GM12878 (cell line): ENCODE measurements at regions not wholly inside any gene's neighbourhood (a gene's known extent, or its start where the extent isn't known, plus 50 kb on each side); places are given as distances from the start of the nearest gene placed in this dataset.

ENCODE experiments used
- ATAC-seq: fragments of 200-7000 bp; cut with Tn5 transposase; 3 replicates; pipeline ENCODE4 v1.9.1; 2020; ENCODE audit warnings: mild to moderate bottlenecking, moderate library complexity
- BruUV-seq: library from RNA; stranded (reverse); fragments of 400-500 nt; replicated peaks from 2 replicates; lab custom pipeline; 2021; lab: Mats Ljungman, UMichigan
- CTCF ChIA-PET: fragments of 300-600 bp; sonication (Branson Sonifier 250); formaldehyde crosslinking; extraction: SDS; loops from one replicate; lab custom pipeline; 2021; ENCODE audit warnings: inconsistent platforms; lab: Yijun Ruan, JAX
- POLR2A ChIA-PET: fragments of 350-600 bp; formaldehyde crosslinking; extraction: SDS; loops from one replicate; lab custom pipeline; 2021; ENCODE audit warnings: inconsistent platforms; lab: Charles Lee
- RAD21 ChIA-PET: fragments of 300-600 bp; sonication (Branson Sonifier 250); formaldehyde crosslinking; loops from one replicate; lab custom pipeline; 2023; ENCODE audit warnings: antibody characterized with exemption; ENCODE audit not compliant: unreplicated experiment; lab: Charles Lee
- SMC1A ChIA-PET: fragments of 300-600 bp; sonication (Branson Sonifier 250); formaldehyde crosslinking; loops from one replicate; lab custom pipeline; 2023; ENCODE audit not compliant: unreplicated experiment, uncharacterized antibody; lab: Charles Lee
- DNase-seq: peaks from one replicate; pipeline ENCODE4 v3.0.0-alpha.2; 2011; ENCODE audit warnings: low read depth, low spot score
- FAIRE-seq: peaks from 3 replicates; lab custom pipeline; 2011; peaks lifted over from hg19 to GRCh38; lab: Jason Lieb, UNC
- H2AFZ ChIP-seq: 2 replicates; pipeline ENCODE4 v1.6.0; 2011; ENCODE audit warnings: low read depth, low read length, control low read depth; ENCODE audit not compliant: control insufficient read depth
- H3K27ac ChIP-seq: 2 replicates; pipeline ENCODE4 v1.5.1; 2011; ENCODE audit warnings: control low read depth; ENCODE audit not compliant: control insufficient read depth, insufficient read depth
- H3K27me3 ChIP-seq, 2 experiments: replicated peaks in 1 of 2; 2 replicates each; pipeline versions ENCODE4 v1.6.0 to v1.6.1; 2011; ENCODE audit warnings: low read length in 1 of 2; ENCODE audit not compliant: control insufficient read depth in 2 of 2, insufficient read depth in 2 of 2
- H3K36me3 ChIP-seq, 2 experiments: 2 replicates each; pipeline ENCODE4 v1.5.1; 2011; ENCODE audit warnings: low read length in 1 of 2; ENCODE audit not compliant: control insufficient read depth in 2 of 2, insufficient read depth in 2 of 2
- H3K4me1 ChIP-seq: 2 replicates; pipeline ENCODE4 v1.6.1; 2011; ENCODE audit warnings: mild to moderate bottlenecking, low read length, moderate library complexity, mixed read lengths; ENCODE audit not compliant: control insufficient read depth, insufficient read depth
- H3K4me2 ChIP-seq: 2 replicates; pipeline ENCODE4 v1.6.0; 2011; ENCODE audit warnings: control low read depth; ENCODE audit not compliant: control insufficient read depth, insufficient read depth
- H3K4me3 ChIP-seq: fragments of 200-600 bp; sonication (generic); 2 replicates; pipeline ENCODE4 v1.5.1; 2016
- H3K79me2 ChIP-seq: 2 replicates; pipeline ENCODE4 v1.6.0; 2011; ENCODE audit warnings: low read length; ENCODE audit not compliant: control insufficient read depth, insufficient read depth
- H3K9ac ChIP-seq: 2 replicates; pipeline ENCODE4 v1.8.0; 2011; ENCODE audit warnings: low read length, control low read depth, mixed read lengths; ENCODE audit not compliant: control insufficient read depth, insufficient read depth
- H3K9me3 ChIP-seq: replicated peaks from 3 replicates; pipeline ENCODE4 v1.5.1; 2011; ENCODE audit warnings: mild to moderate bottlenecking, low read length; ENCODE audit not compliant: control insufficient read depth, insufficient read depth
- H4K20me1 ChIP-seq: 2 replicates; pipeline ENCODE4 v1.6.0; 2011; ENCODE audit not compliant: control insufficient read depth, insufficient read depth
- HCFC1 ChIP-seq: fragments of 150-350 bp; IDR thresholded peaks from 2 replicates; pipeline ENCODE4 v1.6.1; 2014; ENCODE audit warnings: low read length
- HDGF ChIP-seq: fragments of 450-650 bp; IDR thresholded peaks from 2 replicates; pipeline ENCODE4 v1.6.1; 2016; ENCODE audit warnings: antibody characterized with exemption
- MTA2 ChIP-seq: fragments of 450-650 bp; IDR thresholded peaks from 2 replicates; pipeline ENCODE4 v1.6.1; 2016; ENCODE audit warnings: low read depth, mild to moderate bottlenecking, moderate library complexity
- SIN3A ChIP-seq: IDR thresholded peaks from 2 replicates; pipeline ENCODE4 v1.6.1; 2012; ENCODE audit warnings: low read depth, low read length, improper control_type of control experiment
- TCF7 ChIP-seq: IDR thresholded peaks from 2 replicates; pipeline ENCODE4 v1.6.1; 2014; ENCODE audit warnings: antibody characterized with exemption, borderline replicate concordance
- ZNF274 ChIP-seq: IDR thresholded peaks from one replicate; pipeline ENCODE4 v1.8.0; 2011; ENCODE audit not compliant: insufficient read length, insufficient read depth
- ZNF384 ChIP-seq: IDR thresholded peaks from 2 replicates; pipeline ENCODE4 v1.6.1; 2012; ENCODE audit warnings: low read depth, mild to moderate bottlenecking, low read length, improper control_type of control experiment, borderline replicate concordance
- WGBS: methylation state at CpG from one replicate; pipeline ENCODE4 v1.1.6; 2016; ENCODE audit warnings: low lambda C conversion rate; ENCODE audit not compliant: insufficient replicate concordance, insufficient coverage; ENCODE audit errors: missing lambda C conversion rate; 5-methylcytosine and 5-hydroxymethylcytosine counted together
- in situ Hi-C: fragments of 300-500 bp; cut with MboI; formaldehyde crosslinking; loops from 9 replicates; pipeline ENCODE4 v1.14.3; 2018; ENCODE audit warnings: mixed read lengths
- intact Hi-C: fragments of 100-400 bp; cut with micrococcal nuclease; formaldehyde crosslinking; loops from one replicate; pipeline ENCODE4 v1.14.2; 2022; ENCODE audit not compliant: unreplicated experiment
- TF ChIP-seq, protein P1 (sequence below): fragments of 450-650 bp; IDR thresholded peaks from 2 replicates; pipeline ENCODE4 v1.6.1; 2018; ENCODE audit warnings: mild to moderate bottlenecking, low read depth, moderate library complexity; ENCODE audit not compliant: partially characterized antibody
- TF ChIP-seq, protein P2 (sequence below): fragments of 450-650 bp; formaldehyde crosslinking; IDR thresholded peaks from 2 replicates; pipeline ENCODE4 v1.4.0; 2022; ENCODE audit warnings: mild to moderate bottlenecking, moderate library complexity
- TF ChIP-seq, protein P3 (sequence below), 3 experiments: IDR thresholded peaks in 2 of 3; conservative IDR thresholded peaks in 1 of 3; 2 replicates each; pipeline ENCODE4 v1.5.1; 2011; ENCODE audit warnings: low read depth in 3 of 3, low read length in 3 of 3, mild to moderate bottlenecking in 3 of 3, control low read depth in 2 of 3, moderate library complexity in 2 of 3, inconsistent platforms in 1 of 3, mixed read lengths in 1 of 3; ENCODE audit not compliant: control insufficient read depth in 2 of 3, insufficient read depth in 1 of 3; ENCODE audit errors: extremely low read depth in 1 of 3
- TF ChIP-seq, protein P4 (sequence below): IDR thresholded peaks from 2 replicates; pipeline ENCODE4 v1.6.1; 2011; ENCODE audit warnings: low read depth, mild to moderate bottlenecking, low read length, moderate library complexity, borderline replicate concordance; ENCODE audit errors: extremely low read depth
- TF ChIP-seq, protein P5 (sequence below): IDR thresholded peaks from 2 replicates; pipeline ENCODE4 v1.6.1; 2012; ENCODE audit warnings: low read length, inconsistent platforms

DNA sequence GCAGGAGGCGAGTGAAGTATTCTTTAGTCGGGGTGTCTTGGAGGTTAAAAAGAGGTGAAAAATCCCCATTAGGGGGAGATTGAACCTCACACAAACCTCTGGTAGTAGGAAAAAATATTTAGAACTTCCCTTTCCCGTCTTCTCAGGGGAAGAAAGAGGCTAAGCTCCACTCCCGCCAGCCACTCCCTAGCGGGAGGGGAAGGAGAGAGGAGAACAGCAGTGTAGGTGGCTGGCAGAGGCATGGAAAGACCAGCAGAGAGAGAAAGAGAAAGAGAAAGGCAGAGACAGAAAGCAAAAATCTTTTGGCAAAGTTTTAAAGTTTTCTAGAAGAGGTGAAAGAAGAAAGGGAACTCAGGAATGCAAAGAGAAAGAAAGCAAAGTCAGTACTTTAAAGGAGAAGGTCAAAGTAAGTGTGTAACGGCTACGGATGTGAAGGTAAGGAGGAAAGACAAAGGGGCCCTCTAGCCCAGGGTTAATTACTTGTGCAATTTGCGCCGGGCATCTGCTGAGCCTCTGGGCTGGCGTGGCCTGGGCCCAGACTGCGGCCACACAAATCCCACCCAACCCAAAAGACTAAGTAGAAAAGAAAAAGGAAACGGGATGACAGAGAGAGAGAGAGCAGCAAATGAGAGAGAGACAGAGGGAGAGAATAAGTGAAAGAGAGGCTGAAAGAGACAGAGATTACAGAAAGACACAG is 72.3 kb upstream of the ZNF746 start:
- ChIA-PET RAD21 (no interaction called here), CTCF (no interaction called here), POLR2A (no interaction called here), SMC1A (no interaction called here)
- H3K4me3 ChIP-seq: no peak overlapping the region
- no peaks in the 10 kb centered on the region for H3K4me1 ChIP-seq
- H4K20me1 ChIP-seq: no peaks in the 10 kb centered on the region
- H3K79me2 ChIP-seq: no peaks in the 10 kb centered on the region; the same call in 1 of the 2 replicates
- no peaks in the 10 kb centered on the region for H3K27me3 ChIP-seq
- H3K36me3 ChIP-seq: peaks cover 3 to 6% of the 10 kb centered on the region in 2 experiments; a peak in 3 of 4 replicates
- FAIRE-seq (no peak), ATAC-seq (no peak), DNase-seq (no peak)
- no peak overlapping the region for H3K4me2 ChIP-seq
- BruUV-seq: no TSS peak
- peaks cover 4% of the 10 kb centered on the region for H3K9me3 ChIP-seq
- H3K27ac ChIP-seq: no peak overlapping the region
- no peak overlapping the region for H2AFZ ChIP-seq
- 98% methylated on average over 12 of the region's 12 CpGs for WGBS
- in situ Hi-C loops (no loop called here), intact Hi-C loops (no loop called here)
- H3K9ac ChIP-seq: no peak overlapping the region
- TF ChIP-seq, protein P1, sequence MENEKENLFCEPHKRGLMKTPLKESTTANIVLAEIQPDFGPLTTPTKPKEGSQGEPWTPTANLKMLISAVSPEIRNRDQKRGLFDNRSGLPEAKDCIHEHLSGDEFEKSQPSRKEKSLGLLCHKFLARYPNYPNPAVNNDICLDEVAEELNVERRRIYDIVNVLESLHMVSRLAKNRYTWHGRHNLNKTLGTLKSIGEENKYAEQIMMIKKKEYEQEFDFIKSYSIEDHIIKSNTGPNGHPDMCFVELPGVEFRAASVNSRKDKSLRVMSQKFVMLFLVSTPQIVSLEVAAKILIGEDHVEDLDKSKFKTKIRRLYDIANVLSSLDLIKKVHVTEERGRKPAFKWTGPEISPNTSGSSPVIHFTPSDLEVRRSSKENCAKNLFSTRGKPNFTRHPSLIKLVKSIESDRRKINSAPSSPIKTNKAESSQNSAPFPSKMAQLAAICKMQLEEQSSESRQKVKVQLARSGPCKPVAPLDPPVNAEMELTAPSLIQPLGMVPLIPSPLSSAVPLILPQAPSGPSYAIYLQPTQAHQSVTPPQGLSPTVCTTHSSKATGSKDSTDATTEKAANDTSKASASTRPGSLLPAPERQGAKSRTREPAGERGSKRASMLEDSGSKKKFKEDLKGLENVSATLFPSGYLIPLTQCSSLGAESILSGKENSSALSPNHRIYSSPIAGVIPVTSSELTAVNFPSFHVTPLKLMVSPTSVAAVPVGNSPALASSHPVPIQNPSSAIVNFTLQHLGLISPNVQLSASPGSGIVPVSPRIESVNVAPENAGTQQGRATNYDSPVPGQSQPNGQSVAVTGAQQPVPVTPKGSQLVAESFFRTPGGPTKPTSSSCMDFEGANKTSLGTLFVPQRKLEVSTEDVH: no peak
- TF ChIP-seq, protein P2, sequence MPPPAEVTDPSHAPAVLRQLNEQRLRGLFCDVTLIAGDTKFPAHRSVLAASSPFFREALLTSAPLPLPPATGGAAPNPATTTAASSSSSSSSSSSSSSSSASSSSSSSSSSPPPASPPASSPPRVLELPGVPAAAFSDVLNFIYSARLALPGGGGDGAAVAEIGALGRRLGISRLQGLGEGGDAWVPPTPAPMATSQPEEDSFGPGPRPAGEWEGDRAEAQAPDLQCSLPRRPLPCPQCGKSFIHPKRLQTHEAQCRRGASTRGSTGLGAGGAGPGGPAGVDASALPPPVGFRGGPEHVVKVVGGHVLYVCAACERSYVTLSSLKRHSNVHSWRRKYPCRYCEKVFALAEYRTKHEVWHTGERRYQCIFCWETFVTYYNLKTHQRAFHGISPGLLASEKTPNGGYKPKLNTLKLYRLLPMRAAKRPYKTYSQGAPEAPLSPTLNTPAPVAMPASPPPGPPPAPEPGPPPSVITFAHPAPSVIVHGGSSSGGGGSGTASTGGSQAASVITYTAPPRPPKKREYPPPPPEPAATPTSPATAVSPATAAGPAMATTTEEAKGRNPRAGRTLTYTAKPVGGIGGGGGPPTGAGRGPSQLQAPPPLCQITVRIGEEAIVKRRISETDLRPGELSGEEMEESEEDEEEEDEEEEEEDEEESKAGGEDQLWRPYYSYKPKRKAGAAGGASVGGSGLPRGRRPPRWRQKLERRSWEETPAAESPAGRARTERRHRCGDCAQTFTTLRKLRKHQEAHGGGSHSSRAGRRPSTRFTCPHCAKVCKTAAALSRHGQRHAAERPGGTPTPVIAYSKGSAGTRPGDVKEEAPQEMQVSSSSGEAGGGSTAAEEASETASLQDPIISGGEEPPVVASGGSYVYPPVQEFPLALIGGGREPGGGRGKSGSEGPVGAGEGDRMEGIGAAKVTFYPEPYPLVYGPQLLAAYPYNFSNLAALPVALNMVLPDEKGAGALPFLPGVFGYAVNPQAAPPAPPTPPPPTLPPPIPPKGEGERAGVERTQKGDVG: no peak
- TF ChIP-seq ZNF384: no peak
- no peak for TF ChIP-seq TCF7
- TF ChIP-seq HCFC1: no peak
- TF ChIP-seq, protein P3, sequence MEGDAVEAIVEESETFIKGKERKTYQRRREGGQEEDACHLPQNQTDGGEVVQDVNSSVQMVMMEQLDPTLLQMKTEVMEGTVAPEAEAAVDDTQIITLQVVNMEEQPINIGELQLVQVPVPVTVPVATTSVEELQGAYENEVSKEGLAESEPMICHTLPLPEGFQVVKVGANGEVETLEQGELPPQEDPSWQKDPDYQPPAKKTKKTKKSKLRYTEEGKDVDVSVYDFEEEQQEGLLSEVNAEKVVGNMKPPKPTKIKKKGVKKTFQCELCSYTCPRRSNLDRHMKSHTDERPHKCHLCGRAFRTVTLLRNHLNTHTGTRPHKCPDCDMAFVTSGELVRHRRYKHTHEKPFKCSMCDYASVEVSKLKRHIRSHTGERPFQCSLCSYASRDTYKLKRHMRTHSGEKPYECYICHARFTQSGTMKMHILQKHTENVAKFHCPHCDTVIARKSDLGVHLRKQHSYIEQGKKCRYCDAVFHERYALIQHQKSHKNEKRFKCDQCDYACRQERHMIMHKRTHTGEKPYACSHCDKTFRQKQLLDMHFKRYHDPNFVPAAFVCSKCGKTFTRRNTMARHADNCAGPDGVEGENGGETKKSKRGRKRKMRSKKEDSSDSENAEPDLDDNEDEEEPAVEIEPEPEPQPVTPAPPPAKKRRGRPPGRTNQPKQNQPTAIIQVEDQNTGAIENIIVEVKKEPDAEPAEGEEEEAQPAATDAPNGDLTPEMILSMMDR (IDR thresholded peaks at IDR 0.05 in 2 of 3, conservative IDR thresholded peaks at IDR 0.05 in 1 of 3; ENCODE audit: control insufficient read depth in 2 of 3, extremely low read depth in 1 of 3, insufficient read depth in 1 of 3, low read depth in 3 of 3, low read length in 3 of 3): no peak
- no peak for TF ChIP-seq ZNF274
- TF ChIP-seq, protein P4, sequence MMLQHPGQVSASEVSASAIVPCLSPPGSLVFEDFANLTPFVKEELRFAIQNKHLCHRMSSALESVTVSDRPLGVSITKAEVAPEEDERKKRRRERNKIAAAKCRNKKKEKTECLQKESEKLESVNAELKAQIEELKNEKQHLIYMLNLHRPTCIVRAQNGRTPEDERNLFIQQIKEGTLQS: no peak
- TF ChIP-seq, protein P5, sequence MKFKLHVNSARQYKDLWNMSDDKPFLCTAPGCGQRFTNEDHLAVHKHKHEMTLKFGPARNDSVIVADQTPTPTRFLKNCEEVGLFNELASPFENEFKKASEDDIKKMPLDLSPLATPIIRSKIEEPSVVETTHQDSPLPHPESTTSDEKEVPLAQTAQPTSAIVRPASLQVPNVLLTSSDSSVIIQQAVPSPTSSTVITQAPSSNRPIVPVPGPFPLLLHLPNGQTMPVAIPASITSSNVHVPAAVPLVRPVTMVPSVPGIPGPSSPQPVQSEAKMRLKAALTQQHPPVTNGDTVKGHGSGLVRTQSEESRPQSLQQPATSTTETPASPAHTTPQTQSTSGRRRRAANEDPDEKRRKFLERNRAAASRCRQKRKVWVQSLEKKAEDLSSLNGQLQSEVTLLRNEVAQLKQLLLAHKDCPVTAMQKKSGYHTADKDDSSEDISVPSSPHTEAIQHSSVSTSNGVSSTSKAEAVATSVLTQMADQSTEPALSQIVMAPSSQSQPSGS: no peak
- TF ChIP-seq HDGF: no peak
- TF ChIP-seq MTA2: no peak
- TF ChIP-seq SIN3A: no peak
